ENCODE measurements at regions not wholly inside any gene's neighbourhood (a gene's known extent, or its start where the extent isn't known, plus 50 kb on each side); places are given as distances from the start of the nearest gene placed in this dataset.

GRCh38 chr4:85358831-85359230, 116.1 kb upstream of the ARHGAP24 start:
- FAIRE-seq (no peak), ATAC-seq (no peak), DNase-seq (ENCODE audit: extremely low read depth in 1 of 4, low spot score in 3 of 4) (no peak)
- Histone ChIP-seq H3K4me1 (replicated peaks in 1 of 2; ENCODE audit: control insufficient read depth in 2 of 2, insufficient read depth in 2 of 2, low read length in 2 of 2) (no peaks in the 10 kb centered on the region), H3K4me2 (ENCODE audit: insufficient read depth, low read length) (no peak overlapping the region), H3K4me3 (no peak overlapping the region), H3K9me3 (replicated peaks; ENCODE audit: control insufficient read depth, insufficient read depth, low read depth, low read length) (no peaks in the 10 kb centered on the region), H4K20me1 (replicated peaks; ENCODE audit: control insufficient read depth, insufficient read depth, low read length) (no peaks in the 10 kb centered on the region), H3K27me3 (ENCODE audit: control insufficient read depth in 2 of 2, insufficient read depth in 2 of 2, low read length in 2 of 2) (no peaks in the 10 kb centered on the region), H2AFZ (ENCODE audit: low read depth, low read length) (no peak overlapping the region), H3K36me3 (ENCODE audit: control insufficient read depth, insufficient read depth, low read length) (no peaks in the 10 kb centered on the region), H3K79me2 (ENCODE audit: control insufficient read depth, insufficient read depth, low read length) (no peaks in the 10 kb centered on the region), H3K9me1 (ENCODE audit: control insufficient read depth, insufficient read depth, low read length) (no peaks in the 10 kb centered on the region), H3K27ac (ENCODE audit: extremely low read depth, low read depth, low read length) (no peak overlapping the region), H3K9ac (ENCODE audit: insufficient read depth in 1 of 2, low read depth in 2 of 2, low read length in 2 of 2) (no peak overlapping the region)
- POLR2A ChIA-PET, result interaction anchor here (0.5 to 0.6 kb wide), 2 partner anchors 116 to 1278 kb away, joined by 3 read pairs; partner anchors contain the start of gene ARHGAP24
- BruUV-seq (replicated peaks), result no TSS peak
- TF ChIP-seq GATAD2A (IDR thresholded peaks at IDR 0.05), result no peak
- no peak for TF ChIP-seq ZFP91 (CRISPR knock-in tag; IDR thresholded peaks at IDR 0.05)
- in situ Hi-C loops (cut with MboI) (no loop called here), intact Hi-C loops (cut with micrococcal nuclease) (no loop called here)
- CTCF ChIA-PET (ENCODE audit: low intra/inter-chr PET ratio), result no interaction called here

DNA sequence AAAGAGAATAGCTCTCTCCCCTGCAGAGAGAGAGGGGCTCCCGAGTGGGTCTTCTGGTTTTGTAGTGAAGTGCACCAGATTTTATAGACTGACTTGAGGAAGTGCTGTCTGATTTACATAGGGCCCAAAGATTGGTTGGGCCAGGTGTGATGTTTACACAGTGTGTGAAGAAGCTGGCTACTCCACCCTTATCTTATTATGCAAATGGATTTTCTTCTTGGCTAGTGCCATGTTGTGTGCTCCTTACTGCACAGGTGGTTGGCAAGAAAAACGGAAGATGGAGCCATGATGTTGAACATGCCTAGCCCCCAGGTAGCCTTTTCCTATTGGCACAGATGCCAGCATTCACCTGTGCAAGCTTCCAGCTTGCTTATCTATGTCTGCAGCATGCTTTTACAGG, 112.4 kb upstream of the ARHGAP24 start:
- no peak for DNase-seq (ENCODE audit: extremely low read depth in 1 of 4, low spot score in 3 of 4)
- ChIA-PET POLR2A (no interaction called here), CTCF (ENCODE audit: low intra/inter-chr PET ratio) (no interaction called here)
- H3K9ac ChIP-seq (ENCODE audit: insufficient read depth in 1 of 2, low read depth in 2 of 2, low read length in 2 of 2), result no peak overlapping the region
- H3K36me3 ChIP-seq (ENCODE audit: control insufficient read depth, insufficient read depth, low read length), result no peaks in the 10 kb centered on the region
- H3K9me1 ChIP-seq (ENCODE audit: control insufficient read depth, insufficient read depth, low read length), result no peaks in the 10 kb centered on the region
- H2AFZ ChIP-seq (ENCODE audit: low read depth, low read length), result no peak overlapping the region
- intact Hi-C loops (cut with micrococcal nuclease), result no loop called here
- WGBS (ENCODE audit: insufficient coverage, low coverage, missing lambda C conversion rate), result 0% methylated on average over 2 of the region's 2 CpGs
- H3K27ac ChIP-seq (ENCODE audit: extremely low read depth, low read depth, low read length), result no peak overlapping the region
- in situ Hi-C loops (cut with MboI), result no loop called here
- H3K4me1 ChIP-seq (replicated peaks in 1 of 2; ENCODE audit: control insufficient read depth in 2 of 2, insufficient read depth in 2 of 2, low read length in 2 of 2), result no peaks in the 10 kb centered on the region
- BruUV-seq (replicated peaks), result no TSS peak
- no peak for FAIRE-seq
- H3K27me3 ChIP-seq (ENCODE audit: control insufficient read depth in 2 of 2, insufficient read depth in 2 of 2, low read length in 2 of 2), result no peaks in the 10 kb centered on the region
- H3K9me3 ChIP-seq (replicated peaks; ENCODE audit: control insufficient read depth, insufficient read depth, low read depth, low read length), result no peaks in the 10 kb centered on the region
- H4K20me1 ChIP-seq (replicated peaks; ENCODE audit: control insufficient read depth, insufficient read depth, low read length), result no peaks in the 10 kb centered on the region
- no peak overlapping the region for H3K4me2 ChIP-seq (ENCODE audit: insufficient read depth, low read length)
- H3K79me2 ChIP-seq (ENCODE audit: control insufficient read depth, insufficient read depth, low read length), result no peaks in the 10 kb centered on the region
- ATAC-seq, result no peak
- no peak overlapping the region for H3K4me3 ChIP-seq
- no peak for TF ChIP-seq SNIP1 (IDR thresholded peaks at IDR 0.05; ENCODE audit: low read depth)
- TF ChIP-seq NFRKB (IDR thresholded peaks at IDR 0.05; ENCODE audit: low read depth), result no peak
- TF ChIP-seq POLR2AphosphoS2 (IDR thresholded peaks at IDR 0.05; ENCODE audit: low read length), result no peak
- no peak for TF ChIP-seq GTF2F1 (IDR thresholded peaks at IDR 0.05; ENCODE audit: low read depth, low read length)
- no peak for TF ChIP-seq CXXC5 (CRISPR knock-in tag; IDR thresholded peaks at IDR 0.05)
- no peak for TF ChIP-seq PHF20 (IDR thresholded peaks at IDR 0.05; ENCODE audit: partially characterized antibody)

Measured in K562 (cell line).